Fibroblast of lung (primary cell): ENCODE measurements at regions not wholly inside any gene's neighbourhood (a gene's known extent, or its start where the extent isn't known, plus 50 kb on each side); places are given as distances from the start of the nearest gene placed in this dataset.

ENCODE experiments used
- DNase-seq, 2 donors: peaks; one replicate each; pipeline versions ENCODE4 v3.0.0 to v3.0.0-alpha.2; 2010; ENCODE audit warnings: low read depth in 2 of 2
- H2AFZ ChIP-seq: 2 replicates; pipeline ENCODE4 v1.5.1; 2012; ENCODE audit warnings: low read length, control low read depth, inconsistent platforms
- H3K27ac ChIP-seq: 2 replicates; pipeline ENCODE4 v1.5.1; 2011; ENCODE audit warnings: low read length, control low read depth; ENCODE audit not compliant: insufficient read depth
- H3K27me3 ChIP-seq: 2 replicates; pipeline ENCODE4 v1.5.1; 2011; ENCODE audit warnings: mild to moderate bottlenecking, low read length; ENCODE audit not compliant: control insufficient read depth, insufficient read depth
- H3K36me3 ChIP-seq: 2 replicates; pipeline ENCODE4 v1.5.1; 2011; ENCODE audit warnings: low read length; ENCODE audit not compliant: control insufficient read depth, insufficient read depth
- H3K4me1 ChIP-seq: 2 replicates; pipeline ENCODE4 v1.5.1; 2011; ENCODE audit warnings: low read length; ENCODE audit not compliant: control insufficient read depth, insufficient read depth; ENCODE audit errors: extremely low read depth
- H3K4me2 ChIP-seq: 2 replicates; pipeline ENCODE4 v1.5.1; 2011; ENCODE audit warnings: low read length, control low read depth; ENCODE audit not compliant: insufficient read depth; ENCODE audit errors: extremely low read depth
- H3K4me3 ChIP-seq, 4 experiments: fragments of 200-600 bp in 1 of 4; sonication (generic) in 1 of 4; replicated peaks in 1 of 4; 2 replicates each; pipeline ENCODE4 v1.5.1; 2011 to 2016; ENCODE audit warnings: low read length in 4 of 4, low read depth in 3 of 4, mild to moderate bottlenecking in 3 of 4, control low read depth in 2 of 4, inconsistent platforms in 1 of 4, mixed read lengths in 1 of 4; ENCODE audit not compliant: insufficient read depth in 1 of 4; ENCODE audit errors: control extremely low read depth in 1 of 4
- H3K79me2 ChIP-seq: 2 replicates; pipeline ENCODE4 v1.5.1; 2012; ENCODE audit warnings: mild to moderate bottlenecking, low read length, inconsistent platforms; ENCODE audit not compliant: control insufficient read depth, insufficient read depth
- H3K9ac ChIP-seq: 2 replicates; pipeline ENCODE4 v1.5.1; 2011; ENCODE audit warnings: mild to moderate bottlenecking, low read length, control low read depth; ENCODE audit not compliant: insufficient read depth
- H3K9me3 ChIP-seq: 2 replicates; pipeline ENCODE4 v1.5.1; 2012; ENCODE audit warnings: low read depth, low read length; ENCODE audit not compliant: control insufficient read depth, insufficient read depth
- H4K20me1 ChIP-seq: 2 replicates; pipeline ENCODE4 v1.5.1; 2011; ENCODE audit warnings: low read length; ENCODE audit not compliant: control insufficient read depth, insufficient read depth; ENCODE audit errors: extremely low read depth
- EZH2 ChIP-seq: IDR thresholded peaks from 2 replicates; pipeline ENCODE4 v1.5.1; 2012; ENCODE audit warnings: low read length, control low read depth, mild to moderate bottlenecking; ENCODE audit errors: missing control alignments
- TF ChIP-seq, protein P1 (sequence below), 2 donors: IDR thresholded peaks in 1 of 2; conservative IDR thresholded peaks in 1 of 2; 1 replicate in 1 of 2; 2 replicates in 1 of 2; pipeline ENCODE4 v1.5.1; 2011 to 2012; ENCODE audit warnings: low read length in 2 of 2, control low read depth in 1 of 2, inconsistent platforms in 1 of 2, low read depth in 1 of 2, mild to moderate bottlenecking in 1 of 2

DNA sequence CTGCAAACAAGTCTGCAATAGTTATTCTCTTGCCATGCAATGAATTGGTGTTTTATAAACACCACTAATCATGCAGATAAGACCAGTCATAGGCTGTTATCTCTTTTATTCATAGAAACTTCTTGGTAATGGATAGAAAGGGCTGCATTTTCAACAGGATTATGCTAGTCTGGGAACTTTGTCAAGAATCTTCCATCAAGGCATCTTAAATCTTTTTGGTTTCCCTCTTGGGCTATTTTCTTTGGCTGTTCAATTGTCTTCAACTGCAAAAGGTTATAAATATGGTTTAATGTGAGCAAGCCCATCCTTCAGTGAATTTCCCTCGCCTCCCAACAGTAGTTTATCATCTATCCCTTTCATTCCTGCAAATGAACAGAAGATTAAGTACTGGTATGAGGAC is 59.0 kb upstream of the MINAR1 start:
- no peak for TF ChIP-seq EZH2
- TF ChIP-seq, protein P1, sequence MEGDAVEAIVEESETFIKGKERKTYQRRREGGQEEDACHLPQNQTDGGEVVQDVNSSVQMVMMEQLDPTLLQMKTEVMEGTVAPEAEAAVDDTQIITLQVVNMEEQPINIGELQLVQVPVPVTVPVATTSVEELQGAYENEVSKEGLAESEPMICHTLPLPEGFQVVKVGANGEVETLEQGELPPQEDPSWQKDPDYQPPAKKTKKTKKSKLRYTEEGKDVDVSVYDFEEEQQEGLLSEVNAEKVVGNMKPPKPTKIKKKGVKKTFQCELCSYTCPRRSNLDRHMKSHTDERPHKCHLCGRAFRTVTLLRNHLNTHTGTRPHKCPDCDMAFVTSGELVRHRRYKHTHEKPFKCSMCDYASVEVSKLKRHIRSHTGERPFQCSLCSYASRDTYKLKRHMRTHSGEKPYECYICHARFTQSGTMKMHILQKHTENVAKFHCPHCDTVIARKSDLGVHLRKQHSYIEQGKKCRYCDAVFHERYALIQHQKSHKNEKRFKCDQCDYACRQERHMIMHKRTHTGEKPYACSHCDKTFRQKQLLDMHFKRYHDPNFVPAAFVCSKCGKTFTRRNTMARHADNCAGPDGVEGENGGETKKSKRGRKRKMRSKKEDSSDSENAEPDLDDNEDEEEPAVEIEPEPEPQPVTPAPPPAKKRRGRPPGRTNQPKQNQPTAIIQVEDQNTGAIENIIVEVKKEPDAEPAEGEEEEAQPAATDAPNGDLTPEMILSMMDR (conservative IDR thresholded peaks at IDR 0.05 in 1 of 2, IDR thresholded peaks at IDR 0.05 in 1 of 2; ENCODE audit: low read depth in 1 of 2, low read length in 2 of 2): no peak
- peak in 1 of 2 donors; percentile 93 for DNase-seq
- no peak overlapping the region for H3K27ac ChIP-seq
- no peaks in the 10 kb centered on the region for H3K36me3 ChIP-seq
- H3K79me2 ChIP-seq: no peaks in the 10 kb centered on the region
- no peaks in the 10 kb centered on the region for H3K9me3 ChIP-seq
- H3K4me3 ChIP-seq: no peak overlapping the region
- no peaks in the 10 kb centered on the region for H3K27me3 ChIP-seq
- no peak overlapping the region for H2AFZ ChIP-seq
- H3K9ac ChIP-seq: no peak overlapping the region
- no peaks in the 10 kb centered on the region for H3K4me1 ChIP-seq
- H4K20me1 ChIP-seq: no peaks in the 10 kb centered on the region
- H3K4me2 ChIP-seq: no peak overlapping the region

DNA sequence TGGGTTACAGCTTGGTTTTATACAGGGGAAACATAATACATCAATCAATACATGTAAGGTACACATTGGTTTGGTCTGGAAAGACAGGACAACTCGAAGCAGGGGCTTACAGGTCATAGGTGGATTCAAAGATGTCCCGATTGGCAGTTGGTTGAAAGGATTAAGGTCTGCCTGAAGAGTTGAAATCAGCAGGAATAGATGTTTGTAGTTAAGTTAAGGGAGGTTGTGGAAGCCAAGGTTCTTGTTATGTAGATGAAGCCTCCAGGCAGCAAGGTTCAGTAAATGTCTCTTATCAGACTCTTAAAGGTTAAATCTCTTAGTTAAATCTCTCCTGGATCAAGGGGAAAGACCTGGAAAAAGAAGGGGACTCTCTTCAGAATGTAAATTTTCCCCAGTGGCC is 58.4 kb upstream of the MINAR1 start:
- H3K4me1 ChIP-seq: no peaks in the 10 kb centered on the region
- H3K4me3 ChIP-seq: no peak overlapping the region
- no peaks in the 10 kb centered on the region for H3K36me3 ChIP-seq
- no peaks in the 10 kb centered on the region for H3K79me2 ChIP-seq
- H3K9ac ChIP-seq: no peak overlapping the region
- no peaks in the 10 kb centered on the region for H3K9me3 ChIP-seq
- DNase-seq: no peak
- no peaks in the 10 kb centered on the region for H4K20me1 ChIP-seq
- H3K27me3 ChIP-seq: no peaks in the 10 kb centered on the region
- no peak overlapping the region for H3K4me2 ChIP-seq
- TF ChIP-seq, protein P1 (conservative IDR thresholded peaks at IDR 0.05 in 1 of 2, IDR thresholded peaks at IDR 0.05 in 1 of 2; ENCODE audit: low read depth in 1 of 2, low read length in 2 of 2): no peak
- no peak for TF ChIP-seq EZH2
- no peak overlapping the region for H2AFZ ChIP-seq
- H3K27ac ChIP-seq: no peak overlapping the region

DNA sequence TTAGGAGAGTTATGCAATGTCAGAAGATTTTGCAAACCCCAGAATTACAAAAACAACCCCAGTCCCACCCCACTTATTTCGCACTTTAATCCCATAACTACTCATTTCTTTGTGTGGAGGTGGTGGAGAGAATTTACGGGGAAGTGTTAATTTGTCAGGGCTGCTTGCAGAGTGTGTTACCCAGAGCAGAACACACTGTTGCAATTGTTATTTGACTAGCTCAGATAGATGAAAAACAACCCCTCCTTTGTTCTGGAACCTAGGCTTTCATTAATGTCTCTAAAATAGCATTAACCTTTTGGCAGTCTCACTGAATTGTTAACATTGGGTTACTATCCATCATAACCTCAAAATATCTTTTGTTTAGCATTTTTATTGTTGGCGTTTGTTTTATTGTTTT is 55.8 kb upstream of the MINAR1 start:
- no peaks in the 10 kb centered on the region for H3K9me3 ChIP-seq

More for the DNA sequence above, 55.8 kb upstream of the MINAR1 start:
- TF ChIP-seq EZH2: no peak
- Histone ChIP-seq H3K79me2 (no peaks in the 10 kb centered on the region), H3K27me3 (no peaks in the 10 kb centered on the region), H3K4me1 (no peaks in the 10 kb centered on the region), H3K36me3 (no peaks in the 10 kb centered on the region), H3K27ac (no peak overlapping the region), H4K20me1 (no peaks in the 10 kb centered on the region), H3K4me3 (no peak overlapping the region), H3K4me2 (no peak overlapping the region), H2AFZ (no peak overlapping the region), H3K9ac (no peak overlapping the region)
- no peak for DNase-seq
